ENCODE measurements at regions not wholly inside any gene's neighbourhood (a gene's known extent, or its start where the extent isn't known, plus 50 kb on each side); places are given as distances from the start of the nearest gene placed in this dataset.

DNA sequence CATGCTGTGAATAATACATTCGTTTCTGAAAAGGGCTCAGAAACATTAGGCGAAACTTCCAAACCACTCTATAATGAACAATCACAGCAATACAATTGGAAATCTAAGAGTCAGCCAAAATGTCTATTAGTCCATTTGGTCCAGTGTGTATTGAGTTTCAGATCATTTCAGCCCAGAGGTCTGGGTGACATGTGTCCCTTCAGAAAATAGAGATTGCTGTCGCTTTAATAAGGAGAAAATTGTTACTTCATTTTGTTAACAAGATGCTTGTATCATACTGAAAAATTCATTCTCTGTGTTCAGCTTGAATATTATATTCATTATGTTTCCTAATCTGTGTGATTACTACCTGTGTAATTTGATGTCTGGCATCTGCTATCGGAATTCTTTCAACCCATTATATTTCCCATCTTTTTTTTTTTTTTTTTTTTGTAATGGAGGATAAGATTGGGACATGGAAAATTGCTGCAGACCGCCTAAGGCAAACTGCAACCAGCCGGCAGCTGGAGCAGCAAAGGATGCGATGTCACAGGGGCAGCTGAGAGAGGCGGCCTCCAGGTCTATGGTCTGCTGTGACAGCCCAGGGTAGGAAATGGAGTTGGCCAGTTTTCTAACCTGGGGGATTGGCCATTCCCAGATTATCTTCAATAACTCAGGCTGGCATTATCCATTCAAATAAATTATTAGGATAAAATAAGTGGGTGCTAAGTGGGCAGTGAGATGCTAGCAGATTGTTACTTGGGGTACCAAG lies 170.9 kb upstream of the NPVF start:
- DNase-seq = no peak

- no peak for DNase-seq
Observed at GRCh38 chr7:25402532-25402931, 174.2 kb upstream of the NPVF start.

DNA sequence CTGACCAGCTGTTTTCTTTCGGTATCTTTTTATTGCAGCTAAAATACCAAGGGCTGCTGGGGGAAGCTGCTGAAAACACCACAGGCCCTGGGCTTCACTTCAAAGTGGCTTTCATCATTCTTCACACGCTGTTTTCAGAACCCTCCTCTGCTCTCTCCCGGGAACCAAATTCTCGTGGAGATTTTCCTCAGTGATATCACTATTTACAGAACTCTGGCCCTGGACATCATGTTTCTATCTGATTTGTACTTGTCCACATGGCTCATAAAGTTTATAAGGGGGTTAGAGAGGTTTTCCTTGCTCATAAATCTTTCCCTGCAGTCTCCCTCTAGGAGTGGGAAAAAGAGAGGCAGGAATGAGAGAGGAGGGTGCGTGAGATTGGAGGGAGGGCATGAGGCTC lies 177.4 kb upstream of the NPVF start:
- no peak for DNase-seq

DNA sequence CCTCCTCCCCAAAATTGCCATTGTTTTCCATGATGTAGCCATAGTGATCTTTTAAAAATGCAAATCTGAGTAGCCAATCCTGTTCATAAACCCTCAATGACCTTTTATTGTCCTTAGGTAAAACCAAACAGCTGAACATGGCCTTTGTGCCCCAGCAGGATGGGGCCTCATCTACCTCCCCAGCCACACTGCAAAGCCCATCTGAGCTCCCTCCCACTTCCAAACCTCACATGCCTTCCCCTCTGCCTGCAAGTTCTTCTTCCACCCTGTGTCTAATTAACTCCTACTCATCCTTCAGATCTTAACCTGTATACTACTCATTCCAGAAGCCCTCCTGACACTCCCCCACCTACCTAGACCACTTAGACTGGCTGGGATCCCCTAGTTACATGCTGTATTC lies 178.8 kb upstream of the NPVF start:
- DNase-seq = no peak

- DNase-seq = no peak
Observed at GRCh38 chr7:25408012-25408687, 179.9 kb upstream of the NPVF start.

GRCh38 chr7:25408876-25409275 lies 180.6 kb upstream of the NPVF start:
- no peak for DNase-seq

DNA sequence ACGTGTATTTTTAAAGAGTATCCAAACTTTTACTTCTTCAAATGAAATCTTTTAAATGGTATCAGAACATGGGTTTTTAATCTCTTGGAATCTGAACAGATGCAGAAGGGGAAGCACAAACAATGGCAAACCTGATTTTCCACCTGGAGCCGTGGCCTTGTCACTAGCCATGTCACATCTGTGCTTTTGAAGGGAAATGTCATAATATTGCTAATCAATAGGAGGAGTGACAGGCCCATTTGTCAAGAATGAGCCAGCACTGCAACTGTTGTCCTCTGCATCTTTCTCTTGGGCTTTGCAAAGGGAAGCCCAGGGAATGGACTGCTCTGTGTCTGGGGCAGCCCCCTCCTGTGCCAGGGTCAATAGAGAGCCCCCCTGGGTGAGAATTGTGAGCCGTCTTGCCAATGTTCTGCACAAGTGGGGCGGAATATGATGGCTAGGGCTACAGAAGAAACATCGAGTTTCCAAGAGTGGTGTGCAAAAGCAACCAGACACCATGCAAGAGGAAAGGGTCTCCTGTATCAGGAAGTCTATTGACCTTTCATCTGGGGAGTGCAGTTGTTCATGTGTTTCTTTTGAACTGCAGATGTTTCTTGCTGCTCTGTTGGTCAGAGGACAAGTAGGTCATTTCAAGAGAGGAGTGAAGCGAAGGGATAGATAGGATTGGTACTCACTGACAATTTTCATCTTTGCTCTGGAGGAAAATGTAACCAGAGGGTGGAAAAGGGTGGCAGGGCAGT lies 181.8 kb upstream of the NPVF start:
- no peak for DNase-seq

GRCh38 chr7:25420771-25421170 lies 192.5 kb upstream of the NPVF start:
- no peak for DNase-seq

GRCh38 chr7:25424113-25424512 lies 195.8 kb upstream of the NPVF start:
- DNase-seq = no peak

DNA sequence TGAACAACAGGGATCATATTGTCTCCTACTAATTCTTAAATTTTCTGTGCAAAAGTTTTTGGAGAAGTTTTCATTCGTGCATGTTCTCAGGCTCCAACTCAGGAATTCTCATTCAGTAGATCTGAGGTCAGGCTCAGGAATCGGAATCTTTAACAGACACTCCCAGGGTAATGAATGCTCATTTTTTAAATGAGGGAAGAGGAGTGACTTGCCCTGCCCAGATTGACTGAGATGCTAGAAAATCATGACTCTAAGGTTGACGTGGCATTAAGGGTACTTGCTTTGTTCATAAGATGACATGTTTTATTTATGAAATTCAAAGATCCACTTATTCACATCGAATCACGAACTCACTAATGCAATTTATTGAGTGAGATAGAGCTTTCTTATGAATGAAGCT lies 196.6 kb upstream of the NPVF start:
- DNase-seq = no peak

- DNase-seq = no peak
Observed at GRCh38 chr7:25427721-25428120, 199.4 kb upstream of the NPVF start.

- no peak for DNase-seq
Observed at GRCh38 chr7:25429731-25430130, 201.4 kb upstream of the NPVF start.

DNA sequence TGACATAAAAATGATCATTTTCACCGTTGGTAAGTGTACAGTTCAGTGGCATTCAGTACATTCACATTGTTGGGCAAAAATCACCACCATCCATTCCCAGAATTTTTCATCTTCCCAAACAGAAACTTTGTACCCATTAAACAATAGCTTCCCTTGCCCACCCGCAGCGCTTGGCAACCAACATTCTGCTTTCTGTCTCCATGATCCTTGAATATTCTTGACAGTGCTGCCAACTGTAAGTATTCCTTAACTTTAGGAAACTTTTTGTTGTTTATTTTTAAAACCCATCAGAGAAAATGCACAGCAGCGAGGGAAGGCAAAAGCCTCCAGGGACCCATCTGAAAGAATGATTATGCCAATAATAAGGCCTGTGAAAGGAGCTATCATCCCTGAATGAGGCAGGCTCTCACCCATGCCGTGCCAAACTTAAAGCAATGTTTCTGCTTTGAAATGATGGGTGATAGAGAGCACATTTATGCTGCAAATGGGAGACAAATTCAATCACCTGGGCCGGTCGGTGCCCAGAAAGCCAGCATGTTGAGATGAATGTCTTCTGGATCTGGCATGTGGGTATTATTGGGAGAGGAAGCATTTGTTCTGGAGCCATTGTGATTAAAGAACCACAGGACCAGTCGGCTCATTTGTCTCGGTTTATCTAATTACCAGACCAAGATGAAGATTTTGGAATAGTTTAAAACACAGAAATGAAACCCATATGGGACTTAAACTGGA lies 202.1 kb upstream of the NPVF start:
- no peak for DNase-seq

GRCh38 chr7:25431956-25432450 lies 203.7 kb upstream of the NPVF start:
- DNase-seq = no peak

- DNase-seq = no peak
Observed at GRCh38 chr7:25432807-25433206, 204.5 kb upstream of the NPVF start.

DNA sequence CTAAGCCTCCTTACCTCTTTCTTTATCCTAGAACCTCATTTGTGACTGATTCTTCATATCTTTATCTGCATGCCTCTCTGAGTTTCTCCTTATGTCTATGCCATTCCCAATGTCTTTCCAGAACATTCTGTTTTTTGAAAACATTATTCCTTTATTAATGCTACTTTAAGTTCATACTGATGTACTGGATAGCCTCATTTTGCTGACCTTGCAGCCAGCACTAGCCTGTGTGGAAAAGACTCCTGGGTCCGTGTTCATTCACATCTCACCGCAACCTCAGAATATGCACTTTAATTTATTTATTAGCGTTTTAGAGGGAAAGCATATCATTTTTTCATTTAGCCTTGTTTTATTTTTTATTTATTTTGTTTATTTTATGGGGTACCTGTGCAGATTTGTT lies 208.1 kb upstream of the NPVF start:
- DNase-seq = no peak

DNA sequence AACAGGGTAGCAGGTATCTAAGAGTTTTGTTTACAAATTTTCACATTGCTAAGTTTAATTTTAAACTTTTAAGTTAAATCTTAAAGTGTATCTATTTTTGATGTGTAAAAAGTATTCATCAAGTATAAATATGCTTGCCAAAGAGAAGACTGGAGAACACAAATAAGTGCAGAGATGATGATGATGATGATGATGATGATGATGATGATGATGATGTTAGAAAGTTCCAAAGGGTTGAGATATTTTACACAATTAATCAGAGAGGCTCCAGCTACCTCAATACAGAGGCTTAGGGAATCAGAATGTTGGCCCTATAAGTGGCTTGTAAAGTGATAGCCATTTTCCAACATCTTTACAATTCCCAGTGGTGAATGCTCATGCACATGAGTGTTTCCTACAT lies 209.0 kb upstream of the NPVF start:
- DNase-seq = no peak

DNA sequence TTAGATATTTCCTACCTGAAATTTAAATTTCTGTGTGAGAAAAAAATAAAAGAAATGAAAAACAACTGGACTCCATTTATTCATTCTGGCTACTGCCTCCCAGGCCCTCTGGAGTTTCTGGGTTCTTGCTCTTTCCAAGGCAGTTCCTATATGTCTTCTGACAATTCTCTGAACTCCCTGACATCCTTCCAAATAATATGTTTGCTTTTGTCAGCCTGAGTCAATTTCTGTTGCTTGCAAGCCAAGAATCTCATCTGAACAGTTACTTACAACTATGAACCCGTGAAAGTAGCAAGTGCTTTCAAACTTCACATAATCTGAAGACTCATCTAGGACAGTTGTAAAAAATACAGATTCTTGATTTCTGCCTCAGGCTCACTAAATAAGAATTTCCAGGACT lies 216.7 kb upstream of the NPVF start:
- no peak for DNase-seq

GRCh38 chr7:25448301-25448700 lies 220.0 kb upstream of the NPVF start:
- DNase-seq = no peak

GRCh38 chr7:25454020-25454419 lies 225.7 kb upstream of the NPVF start:
- DNase-seq = no peak

DNA sequence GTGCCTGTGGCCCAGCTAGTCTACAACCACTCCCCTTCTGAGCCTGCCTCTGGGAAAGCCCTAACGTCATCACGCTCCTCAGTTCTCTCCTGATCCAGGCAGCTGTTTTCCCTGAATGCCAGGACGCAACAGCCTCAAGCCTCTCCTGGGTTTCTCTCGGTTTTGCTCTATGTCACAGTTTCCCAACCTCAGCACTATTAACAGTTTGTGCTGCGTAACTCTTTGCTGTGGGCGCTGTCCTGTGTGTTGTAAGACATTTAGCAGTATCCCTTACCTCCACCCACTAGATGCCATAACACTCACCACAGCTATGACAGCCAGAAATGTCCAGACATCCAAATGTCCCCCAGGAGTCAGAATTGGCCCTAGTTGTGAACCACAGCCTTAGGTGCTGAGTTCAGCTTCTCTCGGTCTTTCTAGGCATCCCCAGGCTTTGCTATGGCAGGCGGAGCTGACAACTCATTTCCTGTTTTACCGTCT lies 226.3 kb upstream of the NPVF start:
- DNase-seq = no peak

GRCh38 chr7:25455683-25456251 lies 227.5 kb upstream of the NPVF start:
- DNase-seq = no peak

Data from CD4-positive, alpha-beta T cell treated with Interleukin-4 for 4 hours (primary cell).